ENCODE measurements at regions not wholly inside any gene's neighbourhood (a gene's known extent, or its start where the extent isn't known, plus 50 kb on each side); places are given as distances from the start of the nearest gene placed in this dataset.

GRCh38 chr9:80804873-80805272 is 884.5 kb downstream of the TLE1 start:
- no peak overlapping the region for H3K4me2 ChIP-seq (ENCODE audit: insufficient read depth in 1 of 2, low read depth in 2 of 2, low read length in 2 of 2)
- no peaks in the 10 kb centered on the region; a peak in 1 of 4 replicates for H3K9me3 ChIP-seq (ENCODE audit: insufficient read depth in 2 of 2, low read depth in 1 of 2, low read length in 1 of 2)
- DNase-seq (ENCODE audit: low read depth in 1 of 2, low spot score in 2 of 2) (no peak), FAIRE-seq (no peak)
- H3K56ac ChIP-seq (replicated peaks; ENCODE audit: insufficient read length, low read depth, low read length): no peak overlapping the region
- no peak overlapping the region for H3K14ac ChIP-seq (ENCODE audit: insufficient read length)
- no peak overlapping the region for H2BK20ac ChIP-seq (ENCODE audit: low read length)
- no peaks in the 10 kb centered on the region for H3K23me2 ChIP-seq (ENCODE audit: low read depth, low read length)
- H4K5ac ChIP-seq (ENCODE audit: insufficient read length, low read depth, low read length): no peak overlapping the region
- H3K36me3 ChIP-seq (ENCODE audit: control insufficient read depth in 2 of 4, insufficient read depth in 4 of 4, low read length in 3 of 4): peaks cover 0 to 2% (median 0%) of the 10 kb centered on the region in 4 experiments; a peak in 1 of 8 replicates
- ChIA-PET CTCF (ENCODE audit: partially characterized antibody) (no interaction called here), POLR2A (ENCODE audit: partially characterized antibody) (no interaction called here)
- H2BK5ac ChIP-seq (ENCODE audit: low read depth, low read length): no peak overlapping the region
- H2AFZ ChIP-seq (ENCODE audit: low read length): no peak overlapping the region
- TF ChIP-seq JUN (IDR thresholded peaks at IDR 0.05; ENCODE audit: low read depth, low read length) (no peak), GTF2F1 (IDR thresholded peaks at IDR 0.05; ENCODE audit: borderline replicate concordance, low read depth, low read length) (no peak), SRF (IDR thresholded peaks at IDR 0.05; ENCODE audit: low read depth, low read length) (no peak), KDM4A (IDR thresholded peaks at IDR 0.05; ENCODE audit: low read depth, low read length, severe bottlenecking) (no peak), SAP30 (IDR thresholded peaks at IDR 0.05; ENCODE audit: insufficient read depth, insufficient replicate concordance, low read length) (no peak), NRF1 (IDR thresholded peaks at IDR 0.05; ENCODE audit: low read depth, low read length) (no peak), POLR2A (IDR thresholded peaks at IDR 0.05; ENCODE audit: control extremely low read depth in 1 of 2, low read depth in 2 of 2, low read length in 2 of 2) (no peak), ZNF274 (IDR thresholded peaks at IDR 0.05; ENCODE audit: borderline replicate concordance, extremely low read depth, low read length) (no peak), CBX5 (IDR thresholded peaks at IDR 0.05; ENCODE audit: low read depth, low read length) (no peak), POU5F1 (IDR thresholded peaks at IDR 0.05; ENCODE audit: low read depth, low read length) (no peak), POLR2AphosphoS5 (IDR thresholded peaks at IDR 0.05; ENCODE audit: low read depth, low read length) (no peak), NANOG (IDR thresholded peaks at IDR 0.05; ENCODE audit: insufficient read depth, low read depth, low read length, poor library complexity, severe bottlenecking) (no peak), HDAC6 (IDR thresholded peaks at IDR 0.05; ENCODE audit: low read depth, low read length) (no peak), RXRA (IDR thresholded peaks at IDR 0.05; ENCODE audit: insufficient read depth, low read depth, low read length) (no peak)
- no peak overlapping the region for H2BK12ac ChIP-seq (ENCODE audit: low read depth, low read length)
- no peaks in the 10 kb centered on the region for H3K79me1 ChIP-seq (ENCODE audit: low read depth, low read length)
- H3K4ac ChIP-seq (replicated peaks; ENCODE audit: insufficient read length, low read depth, low read length): no peak overlapping the region
- no peaks in the 10 kb centered on the region for H4K20me1 ChIP-seq (replicated peaks in 1 of 2; ENCODE audit: control insufficient read depth in 1 of 2, insufficient read depth in 2 of 2, low read length in 2 of 2)
- H2BK120ac ChIP-seq (replicated peaks; ENCODE audit: low read depth, low read length): no peak overlapping the region
- H3K4me3 ChIP-seq (ENCODE audit: extremely low read depth in 1 of 4, insufficient read depth in 2 of 4, low read depth in 3 of 4, low read length in 4 of 4): no peak overlapping the region
- no peak overlapping the region for H2BK15ac ChIP-seq (ENCODE audit: low read length)
- H3K79me2 ChIP-seq (ENCODE audit: control insufficient read depth in 1 of 2, insufficient read depth in 2 of 2, low read length in 2 of 2): no peaks in the 10 kb centered on the region
- H2AK5ac ChIP-seq (ENCODE audit: low read depth, low read length): no peak overlapping the region
- no peaks in the 10 kb centered on the region; a peak in 1 of 7 replicates for H3K4me1 ChIP-seq (replicated peaks in 1 of 4; ENCODE audit: control insufficient read depth in 3 of 4, insufficient read depth in 4 of 4, low read length in 3 of 4)
- no peak overlapping the region for H3K23ac ChIP-seq (ENCODE audit: insufficient read length)
- no peak overlapping the region for H3K27ac ChIP-seq (ENCODE audit: low read depth, low read length)
- H3K9ac ChIP-seq (replicated peaks in 1 of 4; ENCODE audit: extremely low read depth in 1 of 4, low read depth in 3 of 4, low read length in 3 of 4): no peak overlapping the region
- H4K91ac ChIP-seq (replicated peaks; ENCODE audit: insufficient read length, low read length): no peak overlapping the region
- no peak overlapping the region for H4K8ac ChIP-seq (ENCODE audit: extremely low read depth, insufficient read depth, low read length)
- no peaks in the 10 kb centered on the region for H3K27me3 ChIP-seq (replicated peaks in 1 of 4; ENCODE audit: control insufficient read depth in 3 of 4, extremely low read depth in 1 of 4, insufficient read depth in 3 of 4, low read length in 3 of 4)
- H3K18ac ChIP-seq (ENCODE audit: extremely low read depth, low read length): no peak overlapping the region
